ENCODE measurements at regions not wholly inside any gene's neighbourhood (a gene's known extent, or its start where the extent isn't known, plus 50 kb on each side); places are given as distances from the start of the nearest gene placed in this dataset.

- Histone ChIP-seq H2AFZ (ENCODE audit: low read length) (peak overlapping the region; percentile 64; the same call in 1 of the 2 replicates), H2AK5ac (ENCODE audit: low read depth, low read length) (peak overlapping the region; percentile 9; the same call in 1 of the 2 replicates), H3K79me2 (ENCODE audit: control insufficient read depth in 1 of 2, insufficient read depth in 2 of 2, low read length in 2 of 2) (no peaks in the 10 kb centered on the region), H3K56ac (replicated peaks; ENCODE audit: insufficient read length, low read depth, low read length) (no peak overlapping the region), H3K4me1 (replicated peaks in 1 of 4; ENCODE audit: control insufficient read depth in 3 of 4, insufficient read depth in 4 of 4, low read length in 3 of 4) (peaks cover 20 to 26% (median 21%) of the 10 kb centered on the region in 4 experiments), H3K27ac (ENCODE audit: low read depth, low read length) (no peak overlapping the region), H2BK5ac (ENCODE audit: low read depth, low read length) (peak overlapping the region; percentile 89), H3K4ac (replicated peaks; ENCODE audit: insufficient read length, low read depth, low read length) (no peak overlapping the region), H2BK20ac (ENCODE audit: low read length) (peak overlapping the region; percentile 34; the same call in 1 of the 2 replicates), H3K9ac (replicated peaks in 1 of 4; ENCODE audit: extremely low read depth in 1 of 4, low read depth in 3 of 4, low read length in 3 of 4) (no peak overlapping the region; a peak in 1 of 7 replicates), H4K91ac (replicated peaks; ENCODE audit: insufficient read length, low read length) (peak overlapping the region; percentile 87), H3K27me3 (replicated peaks in 1 of 4; ENCODE audit: control insufficient read depth in 3 of 4, extremely low read depth in 1 of 4, insufficient read depth in 3 of 4, low read length in 3 of 4) (no peaks in the 10 kb centered on the region), H2BK12ac (ENCODE audit: low read depth, low read length) (0 out of 2 replicates have a peak overlapping the region, but pooled peaks have one; percentile 90), H3K23ac (ENCODE audit: insufficient read length) (no peak overlapping the region), H3K23me2 (ENCODE audit: low read depth, low read length) (no peaks in the 10 kb centered on the region), H3K18ac (ENCODE audit: extremely low read depth, low read length) (0 out of 2 replicates have a peak overlapping the region, but pooled peaks have one; percentile 29), H3K14ac (ENCODE audit: insufficient read length) (no peak overlapping the region), H3K4me2 (ENCODE audit: insufficient read depth in 1 of 2, low read depth in 2 of 2, low read length in 2 of 2) (no peak overlapping the region; a peak in 1 of 4 replicates), H2BK120ac (replicated peaks; ENCODE audit: low read depth, low read length) (no peak overlapping the region), H3K9me3 (ENCODE audit: insufficient read depth in 2 of 2, low read depth in 1 of 2, low read length in 1 of 2) (no peaks in the 10 kb centered on the region), H3K4me3 (ENCODE audit: extremely low read depth in 1 of 4, insufficient read depth in 2 of 4, low read depth in 3 of 4, low read length in 4 of 4) (no peak overlapping the region), H4K20me1 (replicated peaks in 1 of 2; ENCODE audit: control insufficient read depth in 1 of 2, insufficient read depth in 2 of 2, low read length in 2 of 2) (no peaks in the 10 kb centered on the region), H2BK15ac (ENCODE audit: low read length) (peak overlapping the region; percentile 90), H3K79me1 (ENCODE audit: low read depth, low read length) (no peaks in the 10 kb centered on the region), H4K8ac (ENCODE audit: extremely low read depth, insufficient read depth, low read length) (peak overlapping the region; percentile 78; the same call in 1 of the 2 replicates), H4K5ac (ENCODE audit: insufficient read length, low read depth, low read length) (no peak overlapping the region), H3K36me3 (ENCODE audit: control insufficient read depth in 2 of 4, insufficient read depth in 4 of 4, low read length in 3 of 4) (no peaks in the 10 kb centered on the region)
- FAIRE-seq, result no peak
- CTCF ChIA-PET (ENCODE audit: partially characterized antibody), result interaction anchor here (0.6 to 2.4 kb wide), 9 partner anchors 7 to 228 kb away, joined by 3 to 11 read pairs (median 4); no protein-coding TSS in a partner anchor
- POLR2A ChIA-PET (ENCODE audit: partially characterized antibody), result interaction anchor here (0.6 to 0.9 kb wide), 3 partner anchors 8 to 381 kb away, joined by 3 to 5 read pairs (median 4); no protein-coding TSS in a partner anchor
- TF ChIP-seq, protein P1, sequence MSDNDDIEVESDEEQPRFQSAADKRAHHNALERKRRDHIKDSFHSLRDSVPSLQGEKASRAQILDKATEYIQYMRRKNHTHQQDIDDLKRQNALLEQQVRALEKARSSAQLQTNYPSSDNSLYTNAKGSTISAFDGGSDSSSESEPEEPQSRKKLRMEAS (IDR thresholded peaks at IDR 0.05), result peak; percentile 22; the same call in 1 of the 2 replicates
- no peak for TF ChIP-seq MAFK (IDR thresholded peaks at IDR 0.05; ENCODE audit: low read depth, low read length)
- no peak for DNase-seq (ENCODE audit: low read depth in 1 of 2, low spot score in 2 of 2)
- 83% methylated on average over 18 of the region's 18 CpGs; no CpG with 5 or more reads in 1 of the 2 experiments for WGBS, 2 experiments (ENCODE audit: extremely low coverage in 1 of 2, insufficient coverage in 1 of 2, insufficient read length in 1 of 2, insufficient replicate concordance in 2 of 2, low coverage in 1 of 2, low lambda C conversion rate in 2 of 2, missing lambda C conversion rate in 1 of 2)
These were observed 71.7 kb upstream of the WDR26 start for GRCh38 chr1:224506141-224506814.

All from H1 (cell line).